SU-DHL-6 (cell line): ENCODE measurements at regions not wholly inside any gene's neighbourhood (a gene's known extent, or its start where the extent isn't known, plus 50 kb on each side); places are given as distances from the start of the nearest gene placed in this dataset.

Source experiments
- H2AFZ ChIP-seq: fragments of 200-600 bp; sonication (generic); 2 replicates; pipeline ENCODE4 v1.6.1; 2014; ENCODE audit warnings: low read depth, mild to moderate bottlenecking, moderate library complexity, mixed read lengths, antibody characterized with exemption, low read length; ENCODE audit not compliant: severe bottlenecking
- H3F3A ChIP-seq: fragments of 200-600 bp; shearing (Covaris generic); 2 replicates; pipeline ENCODE4 v1.6.0; 2016; ENCODE audit warnings: antibody characterized with exemption, mild to moderate bottlenecking; ENCODE audit not compliant: insufficient read depth
- H3K27ac ChIP-seq: fragments of 200-600 bp; sonication (generic); 2 replicates; pipeline ENCODE4 v1.5.1; 2016; ENCODE audit warnings: low read depth, mild to moderate bottlenecking, low read length, moderate library complexity, mixed read lengths
- H3K27me3 ChIP-seq: fragments of 200-600 bp; sonication (generic), shearing (Covaris generic); 2 replicates; pipeline ENCODE4 v1.6.0; 2014; ENCODE audit warnings: mild to moderate bottlenecking, low read length
- H3K36me3 ChIP-seq: fragments of 200-600 bp; sonication (generic); 2 replicates; pipeline ENCODE4 v1.6.1; 2014; ENCODE audit warnings: mild to moderate bottlenecking, low read length, mixed read lengths
- H3K4me2 ChIP-seq: fragments of 300-600, 200-600 bp; shearing (Covaris generic), sonication (generic); 2 replicates; pipeline ENCODE4 v1.6.0; 2014; ENCODE audit warnings: low read length, low read depth, mild to moderate bottlenecking; ENCODE audit not compliant: poor library complexity, severe bottlenecking
- H3K4me3 ChIP-seq: fragments of 200-600 bp; sonication (generic); 2 replicates; pipeline ENCODE4 v1.5.1; 2014; ENCODE audit warnings: antibody characterized with exemption, low read length, mild to moderate bottlenecking, mixed read lengths; ENCODE audit not compliant: insufficient read depth, poor library complexity, severe bottlenecking
- H3K79me2 ChIP-seq: fragments of 200-600 bp; sonication (generic); 2 replicates; pipeline ENCODE4 v1.6.1; 2014; ENCODE audit warnings: mild to moderate bottlenecking, low read length, moderate library complexity; ENCODE audit not compliant: insufficient read depth
- H3K9ac ChIP-seq: fragments of 200-600 bp; sonication (generic); 2 replicates; pipeline ENCODE4 v1.7.0; 2014; ENCODE audit warnings: mild to moderate bottlenecking, low read length
- H3K9me2 ChIP-seq: fragments of 200-600 bp; sonication (generic); replicated peaks from 2 replicates; pipeline ENCODE4 v1.6.1; 2014; ENCODE audit warnings: low read length; ENCODE audit not compliant: insufficient read depth
- H3K9me3 ChIP-seq: fragments of 200-600 bp; sonication (generic); 2 replicates; pipeline ENCODE4 v1.6.1; 2014; ENCODE audit warnings: low read length, mixed read lengths; ENCODE audit not compliant: insufficient read depth
- H4K20me1 ChIP-seq: fragments of 200-600 bp; sonication (generic); 2 replicates; pipeline ENCODE4 v1.6.1; 2014; ENCODE audit warnings: low read depth, mild to moderate bottlenecking, antibody characterized with exemption, low read length, moderate library complexity, mixed read lengths
- CTCF ChIP-seq: fragments of 200-600 bp; sonication (generic); IDR thresholded peaks from one replicate; pipeline ENCODE4 v1.5.1; 2017; ENCODE audit warnings: antibody characterized with exemption, mild to moderate bottlenecking, low read length, moderate library complexity; ENCODE audit not compliant: insufficient read depth, poor library complexity, severe bottlenecking
- EZH2phosphoT487 ChIP-seq: fragments of 200-600 bp; sonication (generic), shearing (Covaris generic); conservative IDR thresholded peaks from 2 replicates; pipeline ENCODE4 v1.6.1; 2018; ENCODE audit warnings: mild to moderate bottlenecking, antibody characterized with exemption, low read length, moderate library complexity, mixed read lengths

- Histone ChIP-seq H3K27me3 (no peaks in the 10 kb centered on the region), H3K36me3 (no peaks in the 10 kb centered on the region), H3K9me3 (no peaks in the 10 kb centered on the region), H2AFZ (no peak overlapping the region), H3K4me2 (no peak overlapping the region), H3K27ac (no peak overlapping the region), H3K9ac (no peak overlapping the region), H3K9me2 (no peaks in the 10 kb centered on the region), H3F3A (no peaks in the 10 kb centered on the region), H3K4me3 (no peak overlapping the region), H3K79me2 (no peaks in the 10 kb centered on the region), H4K20me1 (no peaks in the 10 kb centered on the region)
- TF ChIP-seq CTCF (no peak), EZH2phosphoT487 (no peak)
These were observed 235.3 kb upstream of the TANK start for GRCh38 chr2:160924936-160925353.

- no peak overlapping the region for H3K9ac ChIP-seq
- no peaks in the 10 kb centered on the region for H3F3A ChIP-seq
- H3K79me2 ChIP-seq, result no peaks in the 10 kb centered on the region
- H3K9me2 ChIP-seq, result no peaks in the 10 kb centered on the region
- no peaks in the 10 kb centered on the region for H3K27me3 ChIP-seq
- H3K4me2 ChIP-seq, result no peak overlapping the region
- no peaks in the 10 kb centered on the region for H3K9me3 ChIP-seq
- no peaks in the 10 kb centered on the region for H4K20me1 ChIP-seq
- H3K4me3 ChIP-seq, result no peak overlapping the region
- H2AFZ ChIP-seq, result no peak overlapping the region
- no peaks in the 10 kb centered on the region for H3K36me3 ChIP-seq
- TF ChIP-seq CTCF, result no peak
- TF ChIP-seq EZH2phosphoT487, result no peak
- no peak overlapping the region for H3K27ac ChIP-seq
These were observed 234.3 kb upstream of the TANK start for GRCh38 chr2:160925956-160926355.

- no peak overlapping the region for H3K4me2 ChIP-seq
- H3K27ac ChIP-seq, result no peak overlapping the region
- H3K9me3 ChIP-seq, result no peaks in the 10 kb centered on the region
- no peaks in the 10 kb centered on the region for H4K20me1 ChIP-seq
- no peaks in the 10 kb centered on the region for H3K79me2 ChIP-seq
- TF ChIP-seq EZH2phosphoT487 (no peak), CTCF (no peak)
- no peaks in the 10 kb centered on the region for H3F3A ChIP-seq
- no peaks in the 10 kb centered on the region for H3K36me3 ChIP-seq
- no peak overlapping the region for H3K4me3 ChIP-seq
- no peak overlapping the region for H3K9ac ChIP-seq
- H3K9me2 ChIP-seq, result no peaks in the 10 kb centered on the region
- H3K27me3 ChIP-seq, result no peaks in the 10 kb centered on the region
- H2AFZ ChIP-seq, result no peak overlapping the region
These were observed 232.9 kb upstream of the TANK start for GRCh38 chr2:160927324-160927723.
